Caco-2 (cell line): ENCODE measurements at regions not wholly inside any gene's neighbourhood (a gene's known extent, or its start where the extent isn't known, plus 50 kb on each side); places are given as distances from the start of the nearest gene placed in this dataset.

Source experiments
- BruUV-seq: library from RNA; stranded (reverse); fragments of 400-500 nt; replicated peaks from 2 replicates; lab custom pipeline; 2021; lab: Mats Ljungman, UMichigan
- CTCF ChIA-PET: fragments of 300-600 bp; sonication (Branson Sonifier 250); formaldehyde crosslinking; loops from one replicate; lab custom pipeline; 2022; ENCODE audit warnings: antibody characterized with exemption; lab: Charles Lee
- POLR2A ChIA-PET: fragments of 300-600 bp; sonication (Branson Sonifier 250); formaldehyde crosslinking; loops from one replicate; lab custom pipeline; 2022; ENCODE audit warnings: antibody characterized with exemption; lab: Charles Lee
- DNase-seq, 2 experiments: peaks; one replicate each; pipeline versions ENCODE4 v3.0.0 to v3.0.0-alpha.2; 2020 to 2022
- H3K27me3 ChIP-seq: replicated peaks from 2 replicates; pipeline ENCODE4 v1.6.0; 2011; ENCODE audit warnings: low read length; ENCODE audit not compliant: control insufficient read depth, insufficient read depth
- H3K36me3 ChIP-seq: 2 replicates; pipeline ENCODE4 v1.5.1; 2011; ENCODE audit warnings: low read length; ENCODE audit not compliant: control insufficient read depth, insufficient read depth
- H3K4me1 ChIP-seq: fragments of 250-450 bp; sonication (Bioruptor Pico); 2 replicates; pipeline ENCODE4 v1.5.1; 2020; ENCODE audit warnings: mild to moderate bottlenecking
- H3K4me3 ChIP-seq: 2 replicates; pipeline ENCODE4 v1.5.1; 2011; ENCODE audit warnings: low read depth, mild to moderate bottlenecking, control low read depth, low read length
- H3K9me3 ChIP-seq: fragments of 250-450 bp; sonication (Bioruptor Pico); 2 replicates; pipeline ENCODE4 v1.5.1; 2020; ENCODE audit warnings: mild to moderate bottlenecking, moderate library complexity
- H3K27ac Mint-ChIP-seq: one replicate; pipeline ENCODE4 v1.8.0; 2022; ENCODE audit warnings: mixed read lengths; ENCODE audit not compliant: unreplicated experiment
- H3K27me3 Mint-ChIP-seq: one replicate; pipeline ENCODE4 v1.8.0; 2022; ENCODE audit warnings: mixed read lengths; ENCODE audit not compliant: insufficient read depth, unreplicated experiment
- H3K36me3 Mint-ChIP-seq: one replicate; pipeline ENCODE4 v1.8.0; 2022; ENCODE audit warnings: mild to moderate bottlenecking, mixed read lengths; ENCODE audit not compliant: insufficient read depth, unreplicated experiment
- H3K4me1 Mint-ChIP-seq: one replicate; pipeline ENCODE4 v1.8.0; 2022; ENCODE audit warnings: low read depth, mixed read lengths; ENCODE audit not compliant: unreplicated experiment
- H3K4me3 Mint-ChIP-seq: one replicate; pipeline ENCODE4 v1.8.0; 2022; ENCODE audit warnings: mild to moderate bottlenecking, moderate library complexity, mixed read lengths; ENCODE audit not compliant: unreplicated experiment
- H3K9me3 Mint-ChIP-seq: one replicate; pipeline ENCODE4 v1.8.0; 2022; ENCODE audit warnings: mixed read lengths; ENCODE audit not compliant: unreplicated experiment
- CTCF ChIP-seq, 2 experiments: fragments of 200-600 bp in 1 of 2; IDR thresholded peaks; 1 replicate in 1 of 2; 2 replicates in 1 of 2; pipeline versions ENCODE4 v1.5.1 to v1.8.0; 2011 to 2022; ENCODE audit warnings: antibody characterized with exemption in 1 of 2, control low read depth in 1 of 2, inconsistent platforms in 1 of 2, low read depth in 1 of 2, low read length in 1 of 2, mild to moderate bottlenecking in 1 of 2, moderate library complexity in 1 of 2; ENCODE audit not compliant: insufficient read depth in 1 of 2, severe bottlenecking in 1 of 2, unreplicated experiment in 1 of 2
- intact Hi-C: fragments of 100-400 bp; cut with micrococcal nuclease; formaldehyde crosslinking; loops from one replicate; pipeline ENCODE4 v1.10.0; 2022; ENCODE audit not compliant: unreplicated experiment

DNA sequence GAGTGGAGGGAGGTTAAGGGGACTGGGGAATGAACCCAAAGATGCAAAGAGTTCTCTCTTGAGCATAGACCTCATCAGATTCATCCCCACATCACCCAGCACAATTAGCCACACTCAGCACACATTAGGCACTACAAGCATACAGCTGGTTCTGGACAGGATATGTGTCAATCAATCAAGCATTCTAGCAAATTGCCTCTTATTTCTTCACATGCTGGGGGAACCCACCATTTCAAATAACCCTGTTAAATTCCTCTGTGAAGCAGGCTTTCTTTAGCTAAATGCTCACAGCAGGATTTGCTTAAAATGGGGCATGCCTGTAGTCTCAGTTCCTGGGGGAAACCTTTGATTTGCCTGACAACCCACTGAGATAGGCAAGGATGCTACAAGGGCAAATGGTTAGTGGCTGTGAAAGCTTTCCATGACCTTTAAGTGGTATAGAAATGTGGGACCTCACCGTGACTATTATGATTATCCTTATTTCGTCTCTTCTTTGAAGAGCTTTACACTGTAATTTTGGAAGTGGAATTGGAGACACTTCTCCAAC is 193.4 kb upstream of the ZMIZ1 start:
- BruUV-seq, result no TSS peak
- intact Hi-C loops, result no loop called here
- no peaks in the 10 kb centered on the region for H3K4me1 ChIP-seq
- ChIA-PET POLR2A (no interaction called here), CTCF (interaction anchor here (0.7 to 0.8 kb wide), 2 partner anchors 13 to 284 kb away, joined by 3 to 5 read pairs; no protein-coding TSS in a partner anchor)
- TF ChIP-seq CTCF (IDR thresholded peaks at IDR 0.05; ENCODE audit: insufficient read depth in 1 of 2, low read depth in 1 of 2, low read length in 1 of 2, severe bottlenecking in 1 of 2, unreplicated experiment in 1 of 2), result no peak
- peaks cover under 1% of the 10 kb centered on the region for H3K27me3 Mint-ChIP-seq
- peaks cover 11% of the 10 kb centered on the region for H3K9me3 ChIP-seq
- no peak overlapping the region for H3K27ac Mint-ChIP-seq
- DNase-seq, result no peak
- no peaks in the 10 kb centered on the region for H3K4me1 Mint-ChIP-seq
- no peaks in the 10 kb centered on the region; the same call in 1 of the 2 replicates for H3K27me3 ChIP-seq
- H3K4me3 ChIP-seq, result no peak overlapping the region
- H3K36me3 Mint-ChIP-seq, result no peaks in the 10 kb centered on the region
- H3K4me3 Mint-ChIP-seq, result no peak overlapping the region
- H3K9me3 Mint-ChIP-seq, result peaks cover 11% of the 10 kb centered on the region
- H3K36me3 ChIP-seq, result no peaks in the 10 kb centered on the region

DNA sequence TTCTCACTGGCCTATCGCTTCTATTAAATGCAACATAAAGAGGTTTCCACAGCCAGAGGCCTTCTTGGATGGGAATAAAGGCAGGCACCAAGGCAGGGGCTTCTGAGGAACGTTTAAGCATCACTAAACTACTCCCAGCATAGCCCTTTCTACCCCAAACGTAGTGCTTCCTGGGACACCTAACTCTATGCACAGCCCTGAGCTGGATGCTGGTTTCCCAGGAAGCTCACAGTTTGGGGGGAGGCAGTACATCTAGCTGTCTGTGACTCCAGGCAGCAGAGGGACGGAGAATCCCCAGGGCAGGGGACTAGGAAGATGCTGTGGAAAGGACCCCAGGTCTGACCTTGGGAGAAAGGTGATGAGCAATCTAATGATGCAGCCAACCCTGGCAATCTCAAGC is 192.8 kb upstream of the ZMIZ1 start:
- intact Hi-C loops, result no loop called here
- DNase-seq, result no peak
- no peaks in the 10 kb centered on the region for H3K4me1 Mint-ChIP-seq
- no peak for TF ChIP-seq CTCF (IDR thresholded peaks at IDR 0.05; ENCODE audit: insufficient read depth in 1 of 2, low read depth in 1 of 2, low read length in 1 of 2, severe bottlenecking in 1 of 2, unreplicated experiment in 1 of 2)
- Histone ChIP-seq H3K4me1 (no peaks in the 10 kb centered on the region), H3K4me3 (no peak overlapping the region), H3K9me3 (peaks cover 11% of the 10 kb centered on the region), H3K27me3 (no peaks in the 10 kb centered on the region; the same call in 1 of the 2 replicates), H3K36me3 (no peaks in the 10 kb centered on the region)
- peaks cover 3% of the 10 kb centered on the region for H3K27me3 Mint-ChIP-seq
- no peak overlapping the region for H3K27ac Mint-ChIP-seq
- no peaks in the 10 kb centered on the region for H3K36me3 Mint-ChIP-seq
- ChIA-PET POLR2A (no interaction called here), CTCF (interaction anchor here (0.7 kb wide), 1 partner anchor 284 kb away, joined by 3 read pairs; no protein-coding TSS in a partner anchor)
- H3K4me3 Mint-ChIP-seq, result no peak overlapping the region
- BruUV-seq, result no TSS peak
- peaks cover 16% of the 10 kb centered on the region for H3K9me3 Mint-ChIP-seq

GRCh38 chr10:78876449-78876848 is 192.3 kb upstream of the ZMIZ1 start:
- CTCF ChIA-PET, result no interaction called here
- Mint-ChIP-seq H3K9me3 (peaks cover 16% of the 10 kb centered on the region), H3K4me1 (no peaks in the 10 kb centered on the region), H3K27me3 (peaks cover 3% of the 10 kb centered on the region), H3K4me3 (no peak overlapping the region), H3K27ac (no peak overlapping the region), H3K36me3 (no peaks in the 10 kb centered on the region)
- Histone ChIP-seq H3K9me3 (peaks cover 11% of the 10 kb centered on the region), H3K4me1 (no peaks in the 10 kb centered on the region), H3K36me3 (no peaks in the 10 kb centered on the region), H3K4me3 (no peak overlapping the region), H3K27me3 (no peaks in the 10 kb centered on the region; the same call in 1 of the 2 replicates)
- intact Hi-C loops, result no loop called here
- no peak for TF ChIP-seq CTCF (IDR thresholded peaks at IDR 0.05; ENCODE audit: insufficient read depth in 1 of 2, low read depth in 1 of 2, low read length in 1 of 2, severe bottlenecking in 1 of 2, unreplicated experiment in 1 of 2)
- no peak for DNase-seq
- BruUV-seq, result no TSS peak
- POLR2A ChIA-PET, result no interaction called here
